HEK293 (cell line): ENCODE measurements at regions not wholly inside any gene's neighbourhood (a gene's known extent, or its start where the extent isn't known, plus 50 kb on each side); places are given as distances from the start of the nearest gene placed in this dataset.

ENCODE experiments used
- ELK4 ChIP-seq: IDR thresholded peaks from 2 replicates; pipeline ENCODE4 v1.6.1; 2011; ENCODE audit warnings: mild to moderate bottlenecking, low read depth, low read length, borderline replicate concordance
- MYNN ChIP-seq: fragments of 450-650 bp; formaldehyde crosslinking; IDR thresholded peaks from 2 replicates; pipeline ENCODE4 v1.5.1; 2016; ENCODE audit warnings: missing biosample characterization, missing genetic modification characterization, borderline replicate concordance
- SP2 ChIP-seq: fragments of 450-650 bp; formaldehyde crosslinking; IDR thresholded peaks from 2 replicates; pipeline ENCODE4 v1.5.1; 2016; ENCODE audit warnings: missing biosample characterization, missing genetic modification characterization
- TSHZ1 ChIP-seq: fragments of 450-650 bp; formaldehyde crosslinking; IDR thresholded peaks from 2 replicates; pipeline ENCODE4 v1.5.1; 2016; ENCODE audit warnings: missing biosample characterization, missing genetic modification characterization, borderline replicate concordance
- ZNF114 ChIP-seq: fragments of 450-650 bp; formaldehyde crosslinking; IDR thresholded peaks from 2 replicates; pipeline ENCODE4 v1.5.0; 2017; ENCODE audit warnings: missing biosample characterization, missing genetic modification characterization
- ZNF274 ChIP-seq, 2 experiments: fragments of 200-500 bp in 1 of 2; fragments of 450-650 bp in 1 of 2; sonication (Bioruptor generic) in 1 of 2; formaldehyde crosslinking in 1 of 2; IDR thresholded peaks; 2 replicates each; pipeline versions ENCODE4 v1.5.1 to v1.6.1; 2014 to 2016; ENCODE audit warnings: borderline replicate concordance in 1 of 2, inconsistent platforms in 1 of 2, low read length in 1 of 2, missing biosample characterization in 1 of 2, missing genetic modification characterization in 1 of 2
- ZNF433 ChIP-seq: fragments of 450-650 bp; formaldehyde crosslinking; IDR thresholded peaks from 2 replicates; pipeline ENCODE4 v1.5.1; 2016; ENCODE audit warnings: missing biosample characterization, missing genetic modification characterization, low read depth
- ZNF48 ChIP-seq: fragments of 450-650 bp; formaldehyde crosslinking; IDR thresholded peaks from 2 replicates; pipeline ENCODE4 v1.5.1; 2016; ENCODE audit warnings: missing biosample characterization, missing genetic modification characterization
- ZNF488 ChIP-seq: fragments of 450-650 bp; formaldehyde crosslinking; IDR thresholded peaks from 2 replicates; pipeline ENCODE4 v1.5.1; 2016; ENCODE audit warnings: missing biosample characterization, missing genetic modification characterization
- ZNF510 ChIP-seq: fragments of 450-650 bp; formaldehyde crosslinking; IDR thresholded peaks from 2 replicates; pipeline ENCODE4 v1.5.1; 2018; ENCODE audit warnings: mild to moderate bottlenecking, missing genetic modification characterization, missing biosample characterization; ENCODE audit not compliant: insufficient replicate concordance
- ZNF514 ChIP-seq: fragments of 450-650 bp; formaldehyde crosslinking; IDR thresholded peaks from 2 replicates; pipeline ENCODE4 v1.5.1; 2016; ENCODE audit warnings: missing biosample characterization, missing genetic modification characterization
- ZNF549 ChIP-seq: fragments of 450-650 bp; IDR thresholded peaks from 2 replicates; pipeline ENCODE4 v1.5.1; 2018; ENCODE audit warnings: missing biosample characterization, missing genetic modification characterization, mild to moderate bottlenecking, inconsistent platforms, moderate library complexity
- ZNF555 ChIP-seq: fragments of 450-650 bp; formaldehyde crosslinking; conservative IDR thresholded peaks from 2 replicates; pipeline ENCODE4 v1.5.1; 2017; ENCODE audit warnings: missing biosample characterization, mild to moderate bottlenecking, missing genetic modification characterization, inconsistent platforms
- ZNF585B ChIP-seq: fragments of 450-650 bp; formaldehyde crosslinking; IDR thresholded peaks from 2 replicates; pipeline ENCODE4 v1.5.1; 2016; ENCODE audit warnings: missing biosample characterization, missing genetic modification characterization
- ZNF596 ChIP-seq: fragments of 450-650 bp; IDR thresholded peaks from 2 replicates; pipeline ENCODE4 v1.5.0; 2018; ENCODE audit warnings: missing biosample characterization, mild to moderate bottlenecking, missing genetic modification characterization, moderate library complexity
- ZNF621 ChIP-seq: fragments of 450-650 bp; formaldehyde crosslinking; IDR thresholded peaks from 2 replicates; pipeline ENCODE4 v1.5.1; 2017; ENCODE audit warnings: missing biosample characterization, missing genetic modification characterization
- ZNF626 ChIP-seq: fragments of 450-650 bp; sonication (Bioruptor Pico); formaldehyde crosslinking; IDR thresholded peaks from 2 replicates; pipeline ENCODE4 v1.5.1; 2018; ENCODE audit warnings: missing biosample characterization, missing genetic modification characterization, inconsistent platforms
- ZNF645 ChIP-seq: fragments of 450-650 bp; formaldehyde crosslinking; IDR thresholded peaks from 2 replicates; pipeline ENCODE4; 2016; ENCODE audit warnings: missing biosample characterization, missing genetic modification characterization
- ZNF768 ChIP-seq: fragments of 450-650 bp; formaldehyde crosslinking; IDR thresholded peaks from 2 replicates; pipeline ENCODE4 v1.5.1; 2018; ENCODE audit warnings: missing biosample characterization, mild to moderate bottlenecking, missing genetic modification characterization
- ZNF777 ChIP-seq: fragments of 450-650 bp; formaldehyde crosslinking; IDR thresholded peaks from 2 replicates; pipeline ENCODE4 v1.5.1; 2017; ENCODE audit warnings: missing biosample characterization, missing genetic modification characterization, borderline replicate concordance
- TF ChIP-seq, protein P1 (sequence below): fragments of 450-650 bp; formaldehyde crosslinking; IDR thresholded peaks from 2 replicates; pipeline ENCODE4 v1.5.1; 2016; ENCODE audit warnings: missing biosample characterization, missing genetic modification characterization
- TF ChIP-seq, protein P2 (sequence below): fragments of 450-650 bp; formaldehyde crosslinking; IDR thresholded peaks from 2 replicates; pipeline ENCODE4 v1.5.1; 2017; ENCODE audit warnings: missing biosample characterization, missing genetic modification characterization
- TF ChIP-seq, protein P3 (sequence below): fragments of 450-650 bp; formaldehyde crosslinking; IDR thresholded peaks from 2 replicates; pipeline ENCODE4 v1.5.0; 2017; ENCODE audit warnings: missing biosample characterization, missing genetic modification characterization, borderline replicate concordance

GRCh38 chr4:81808011-81808672 is 336.4 kb upstream of the RASGEF1B start (continued):
- peak; percentile 85 for TF ChIP-seq TSHZ1 (tag by site-specific recombination)
- TF ChIP-seq ZNF48 (tag by site-specific recombination): no peak
- TF ChIP-seq ZNF514 (tag by site-specific recombination): no peak
- no peak for TF ChIP-seq ZNF510 (tag by site-specific recombination)
- no peak for TF ChIP-seq ZNF555
- TF ChIP-seq ZNF621: no peak
- no peak for TF ChIP-seq MYNN
- no peak for TF ChIP-seq ZNF585B (tag by site-specific recombination)
- peak; percentile 73; the same call in 1 of the 2 replicates for TF ChIP-seq ZNF488 (tag by site-specific recombination)
- TF ChIP-seq ZNF596: peak; percentile 75
- no peak for TF ChIP-seq ZNF433 (tag by site-specific recombination)
- TF ChIP-seq ZNF274 (IDR thresholded peaks at IDR 0.05; ENCODE audit: low read length): no peak
- no peak for TF ChIP-seq ZNF274 (tag by site-specific recombination; IDR thresholded peaks at IDR 0.05; ENCODE audit: borderline replicate concordance)
- TF ChIP-seq ZNF777 (tag by site-specific recombination): no peak
- TF ChIP-seq ZNF768 (tag by site-specific recombination): no peak
- TF ChIP-seq, protein P1, sequence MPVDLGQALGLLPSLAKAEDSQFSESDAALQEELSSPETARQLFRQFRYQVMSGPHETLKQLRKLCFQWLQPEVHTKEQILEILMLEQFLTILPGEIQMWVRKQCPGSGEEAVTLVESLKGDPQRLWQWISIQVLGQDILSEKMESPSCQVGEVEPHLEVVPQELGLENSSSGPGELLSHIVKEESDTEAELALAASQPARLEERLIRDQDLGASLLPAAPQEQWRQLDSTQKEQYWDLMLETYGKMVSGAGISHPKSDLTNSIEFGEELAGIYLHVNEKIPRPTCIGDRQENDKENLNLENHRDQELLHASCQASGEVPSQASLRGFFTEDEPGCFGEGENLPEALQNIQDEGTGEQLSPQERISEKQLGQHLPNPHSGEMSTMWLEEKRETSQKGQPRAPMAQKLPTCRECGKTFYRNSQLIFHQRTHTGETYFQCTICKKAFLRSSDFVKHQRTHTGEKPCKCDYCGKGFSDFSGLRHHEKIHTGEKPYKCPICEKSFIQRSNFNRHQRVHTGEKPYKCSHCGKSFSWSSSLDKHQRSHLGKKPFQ (tag by site-specific recombination): peak; percentile 78
- TF ChIP-seq SP2 (tag by site-specific recombination): no peak
- TF ChIP-seq ZNF626 (tag by site-specific recombination): 0 out of 2 replicates have a peak, but pooled peaks have one; percentile 26
- TF ChIP-seq, protein P2, sequence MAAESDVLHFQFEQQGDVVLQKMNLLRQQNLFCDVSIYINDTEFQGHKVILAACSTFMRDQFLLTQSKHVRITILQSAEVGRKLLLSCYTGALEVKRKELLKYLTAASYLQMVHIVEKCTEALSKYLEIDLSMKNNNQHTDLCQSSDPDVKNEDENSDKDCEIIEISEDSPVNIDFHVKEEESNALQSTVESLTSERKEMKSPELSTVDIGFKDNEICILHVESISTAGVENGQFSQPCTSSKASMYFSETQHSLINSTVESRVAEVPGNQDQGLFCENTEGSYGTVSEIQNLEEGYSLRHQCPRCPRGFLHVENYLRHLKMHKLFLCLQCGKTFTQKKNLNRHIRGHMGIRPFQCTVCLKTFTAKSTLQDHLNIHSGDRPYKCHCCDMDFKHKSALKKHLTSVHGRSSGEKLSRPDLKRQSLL: peak; percentile 23; the same call in 1 of the 2 replicates
- TF ChIP-seq ZNF114 (tag by site-specific recombination): no peak
- no peak for TF ChIP-seq ZNF549
- TF ChIP-seq ELK4: no peak
- no peak for TF ChIP-seq ZNF645 (tag by site-specific recombination)
- TF ChIP-seq, protein P3, sequence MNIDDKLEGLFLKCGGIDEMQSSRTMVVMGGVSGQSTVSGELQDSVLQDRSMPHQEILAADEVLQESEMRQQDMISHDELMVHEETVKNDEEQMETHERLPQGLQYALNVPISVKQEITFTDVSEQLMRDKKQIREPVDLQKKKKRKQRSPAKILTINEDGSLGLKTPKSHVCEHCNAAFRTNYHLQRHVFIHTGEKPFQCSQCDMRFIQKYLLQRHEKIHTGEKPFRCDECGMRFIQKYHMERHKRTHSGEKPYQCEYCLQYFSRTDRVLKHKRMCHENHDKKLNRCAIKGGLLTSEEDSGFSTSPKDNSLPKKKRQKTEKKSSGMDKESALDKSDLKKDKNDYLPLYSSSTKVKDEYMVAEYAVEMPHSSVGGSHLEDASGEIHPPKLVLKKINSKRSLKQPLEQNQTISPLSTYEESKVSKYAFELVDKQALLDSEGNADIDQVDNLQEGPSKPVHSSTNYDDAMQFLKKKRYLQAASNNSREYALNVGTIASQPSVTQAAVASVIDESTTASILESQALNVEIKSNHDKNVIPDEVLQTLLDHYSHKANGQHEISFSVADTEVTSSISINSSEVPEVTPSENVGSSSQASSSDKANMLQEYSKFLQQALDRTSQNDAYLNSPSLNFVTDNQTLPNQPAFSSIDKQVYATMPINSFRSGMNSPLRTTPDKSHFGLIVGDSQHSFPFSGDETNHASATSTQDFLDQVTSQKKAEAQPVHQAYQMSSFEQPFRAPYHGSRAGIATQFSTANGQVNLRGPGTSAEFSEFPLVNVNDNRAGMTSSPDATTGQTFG (tag by site-specific recombination): no peak
